Endothelial cell of hepatic sinusoid (primary cell): ENCODE measurements at regions not wholly inside any gene's neighbourhood (a gene's known extent, or its start where the extent isn't known, plus 50 kb on each side); places are given as distances from the start of the nearest gene placed in this dataset.
"Not testable (repeated sequence)": the region's sequence is repeated elsewhere in the genome, so short reads cannot be mapped to it uniquely, and the experiment has no call there.

Experiments
- in situ Hi-C: cut with HindIII; loops from 2 replicates; pipeline ENCODE4 v1.10.0; 2017; ENCODE audit warnings: low sequenced_read_pairs

- in situ Hi-C loops, result not testable (repeated sequence)
Measured at GRCh38 chr6:56812851-56813250, 142.1 kb upstream of the BEND6 start.

- in situ Hi-C loops, result no loop called here
Measured at GRCh38 chr6:56808871-56809359, 146.0 kb upstream of the BEND6 start.

GRCh38 chr6:56807989-56808337, 146.9 kb upstream of the BEND6 start:
- in situ Hi-C loops, result no loop called here

GRCh38 chr6:56807326-56807988, 147.4 kb upstream of the BEND6 start:
- in situ Hi-C loops, result no loop called here

GRCh38 chr6:56806368-56806767, 148.5 kb upstream of the BEND6 start:
- in situ Hi-C loops, result no loop called here

GRCh38 chr6:56804996-56805395, 149.9 kb upstream of the BEND6 start:
- in situ Hi-C loops, result no loop called here

- in situ Hi-C loops, result no loop called here
Measured at GRCh38 chr6:56803594-56803993, 151.3 kb upstream of the BEND6 start.

- in situ Hi-C loops, result no loop called here
Measured at GRCh38 chr6:56802584-56802983, 152.3 kb upstream of the BEND6 start.

- in situ Hi-C loops, result no loop called here
Measured at GRCh38 chr6:56799989-56800388, 154.9 kb upstream of the BEND6 start.

GRCh38 chr6:56798163-56798562, 155.5 kb upstream of the DST start:
- in situ Hi-C loops, result no loop called here

GRCh38 chr6:56796196-56796532, 153.5 kb upstream of the DST start:
- in situ Hi-C loops, result no loop called here

GRCh38 chr6:56795466-56796195, 152.9 kb upstream of the DST start:
- in situ Hi-C loops, result no loop called here

GRCh38 chr6:56794421-56794820, 151.7 kb upstream of the DST start:
- in situ Hi-C loops, result no loop called here

- in situ Hi-C loops, result no loop called here
Measured at GRCh38 chr6:56793938-56794337, 151.2 kb upstream of the DST start.

- in situ Hi-C loops, result no loop called here
Measured at GRCh38 chr6:56790414-56790813, 147.7 kb upstream of the DST start.

GRCh38 chr6:56789879-56790278, 147.2 kb upstream of the DST start:
- in situ Hi-C loops, result no loop called here

- in situ Hi-C loops, result no loop called here
Measured at GRCh38 chr6:56789342-56789741, 146.7 kb upstream of the DST start.

- in situ Hi-C loops, result no loop called here
Measured at GRCh38 chr6:56787209-56787608, 144.5 kb upstream of the DST start.

GRCh38 chr6:56786256-56786655, 143.6 kb upstream of the DST start:
- in situ Hi-C loops, result no loop called here

GRCh38 chr6:56785536-56785935, 142.8 kb upstream of the DST start:
- in situ Hi-C loops, result not testable (repeated sequence)

- in situ Hi-C loops, result not testable (repeated sequence)
Measured at GRCh38 chr6:56780109-56780508, 137.4 kb upstream of the DST start.

- in situ Hi-C loops, result not testable (repeated sequence)
Measured at GRCh38 chr6:56778503-56778902, 135.8 kb upstream of the DST start.
